ENCODE measurements at regions not wholly inside any gene's neighbourhood (a gene's known extent, or its start where the extent isn't known, plus 50 kb on each side); places are given as distances from the start of the nearest gene placed in this dataset.

DNA sequence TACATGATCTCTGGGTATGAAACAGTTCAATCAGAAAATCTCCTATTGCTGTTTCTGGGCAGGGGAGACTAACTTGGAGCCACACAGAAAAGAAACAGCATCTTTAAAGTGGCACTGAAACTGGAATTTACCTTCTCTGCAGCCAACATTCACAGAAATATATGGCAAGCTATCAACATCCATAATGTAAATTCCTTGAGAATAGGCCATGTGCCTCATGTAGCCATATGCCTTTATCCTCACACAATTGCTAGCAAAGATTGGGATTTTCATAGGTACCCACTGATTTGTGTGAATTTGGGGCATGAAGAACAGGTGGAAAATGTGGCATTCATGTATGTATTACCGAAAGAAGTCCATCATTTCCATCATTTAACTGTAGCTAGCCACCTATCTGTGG is 386.3 kb upstream of the TMCO5A start:
- DNase-seq = no peak
- TF ChIP-seq, protein P1, sequence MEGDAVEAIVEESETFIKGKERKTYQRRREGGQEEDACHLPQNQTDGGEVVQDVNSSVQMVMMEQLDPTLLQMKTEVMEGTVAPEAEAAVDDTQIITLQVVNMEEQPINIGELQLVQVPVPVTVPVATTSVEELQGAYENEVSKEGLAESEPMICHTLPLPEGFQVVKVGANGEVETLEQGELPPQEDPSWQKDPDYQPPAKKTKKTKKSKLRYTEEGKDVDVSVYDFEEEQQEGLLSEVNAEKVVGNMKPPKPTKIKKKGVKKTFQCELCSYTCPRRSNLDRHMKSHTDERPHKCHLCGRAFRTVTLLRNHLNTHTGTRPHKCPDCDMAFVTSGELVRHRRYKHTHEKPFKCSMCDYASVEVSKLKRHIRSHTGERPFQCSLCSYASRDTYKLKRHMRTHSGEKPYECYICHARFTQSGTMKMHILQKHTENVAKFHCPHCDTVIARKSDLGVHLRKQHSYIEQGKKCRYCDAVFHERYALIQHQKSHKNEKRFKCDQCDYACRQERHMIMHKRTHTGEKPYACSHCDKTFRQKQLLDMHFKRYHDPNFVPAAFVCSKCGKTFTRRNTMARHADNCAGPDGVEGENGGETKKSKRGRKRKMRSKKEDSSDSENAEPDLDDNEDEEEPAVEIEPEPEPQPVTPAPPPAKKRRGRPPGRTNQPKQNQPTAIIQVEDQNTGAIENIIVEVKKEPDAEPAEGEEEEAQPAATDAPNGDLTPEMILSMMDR (IDR thresholded peaks at IDR 0.05) = no peak
- Mint-ChIP-seq H3K4me1 (no peaks in the 10 kb centered on the region), H3K4me3 (no peak overlapping the region), H3K27ac (no peak overlapping the region), H3K36me3 (ENCODE audit: low read depth) (peaks cover 3% of the 10 kb centered on the region), H3K9me3 (peaks cover 7% of the 10 kb centered on the region), H3K27me3 (ENCODE audit: low read depth, poor library complexity) (no peaks in the 10 kb centered on the region)

DNA sequence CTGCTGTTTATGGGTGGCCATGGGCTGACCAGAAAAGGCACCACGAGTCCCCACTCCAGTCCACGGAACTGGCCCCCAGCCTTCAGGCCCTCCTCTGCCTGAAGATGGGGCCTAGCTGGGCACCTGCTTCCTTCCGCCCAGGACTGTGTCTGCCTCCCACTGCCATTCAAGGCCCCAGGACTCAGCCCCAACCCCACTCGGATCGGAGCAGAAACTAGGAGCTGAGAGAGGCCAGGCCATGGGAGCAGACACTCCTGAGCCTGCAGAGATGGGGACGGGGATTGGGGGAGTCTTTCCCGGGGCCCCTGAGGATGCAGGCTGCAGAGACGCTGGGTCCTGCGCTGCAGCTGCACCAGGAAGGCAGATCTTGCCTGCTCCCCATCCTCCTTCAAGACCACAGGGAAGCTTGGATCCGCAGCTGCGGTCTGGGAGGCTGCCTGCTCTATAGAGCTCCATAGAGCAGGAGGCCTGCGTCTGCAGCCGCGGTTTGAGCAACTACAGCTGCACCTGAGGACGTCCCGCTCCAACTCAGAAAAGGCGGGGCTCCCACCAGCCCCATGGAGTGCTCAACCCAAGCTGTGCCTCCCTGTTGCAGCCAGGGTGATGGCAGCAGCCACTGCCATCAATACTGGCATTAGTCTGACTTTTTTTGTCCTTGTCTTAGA is 383.9 kb upstream of the TMCO5A start:
- H3K27ac Mint-ChIP-seq = no peak overlapping the region
- H3K27me3 Mint-ChIP-seq (ENCODE audit: low read depth, poor library complexity) = no peaks in the 10 kb centered on the region
- no peaks in the 10 kb centered on the region for H3K4me1 Mint-ChIP-seq
- H3K9me3 Mint-ChIP-seq = peaks cover 26% of the 10 kb centered on the region
- TF ChIP-seq, protein P1 (IDR thresholded peaks at IDR 0.05) = no peak
- no peak overlapping the region for H3K4me3 Mint-ChIP-seq
- peaks cover 6% of the 10 kb centered on the region for H3K36me3 Mint-ChIP-seq (ENCODE audit: low read depth)
- DNase-seq = no peak

DNA sequence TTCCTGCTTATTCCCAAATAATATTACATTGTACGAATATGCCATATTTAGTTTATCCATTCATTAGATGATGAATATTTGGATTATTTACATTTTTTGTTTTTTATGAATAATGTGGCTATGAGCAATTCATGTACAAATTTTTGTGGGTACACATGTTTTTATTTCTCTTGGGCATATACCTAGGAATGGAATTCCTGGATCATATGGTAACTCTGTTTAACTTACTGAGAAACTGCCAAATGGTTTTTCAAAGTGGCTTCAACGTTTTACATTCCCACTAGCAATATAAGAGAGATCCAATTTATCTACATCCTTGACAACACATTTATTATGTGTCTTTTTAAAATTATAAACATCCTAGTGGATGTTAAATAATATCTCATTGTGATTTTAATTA is 362.0 kb upstream of the TMCO5A start:
- Mint-ChIP-seq H3K36me3 (ENCODE audit: low read depth) (no peaks in the 10 kb centered on the region), H3K4me3 (no peak overlapping the region), H3K27me3 (ENCODE audit: low read depth, poor library complexity) (peaks cover 3% of the 10 kb centered on the region), H3K9me3 (no peaks in the 10 kb centered on the region), H3K4me1 (no peaks in the 10 kb centered on the region), H3K27ac (no peak overlapping the region)
- DNase-seq = no peak
- TF ChIP-seq, protein P1 (IDR thresholded peaks at IDR 0.05) = no peak

DNA sequence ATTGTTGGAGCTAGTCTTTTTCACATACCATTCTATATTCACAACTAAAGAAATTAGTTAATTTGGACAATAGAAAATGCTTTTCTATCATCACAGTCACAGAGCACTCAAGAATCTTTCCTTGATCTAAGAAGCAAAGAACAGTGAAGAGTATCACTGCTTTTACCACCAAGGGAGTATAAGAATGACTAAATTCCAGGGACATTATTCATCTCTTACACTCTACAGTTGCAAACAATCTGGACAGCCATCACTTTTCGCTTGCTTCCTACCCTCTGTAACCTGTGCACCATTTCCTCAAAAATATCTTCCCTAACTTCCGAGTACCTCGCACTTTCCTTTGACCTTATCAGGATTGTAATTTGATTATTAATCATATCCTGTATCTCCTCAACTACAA is 359.5 kb upstream of the TMCO5A start:
- H3K36me3 Mint-ChIP-seq (ENCODE audit: low read depth) = no peaks in the 10 kb centered on the region
- no peaks in the 10 kb centered on the region for H3K9me3 Mint-ChIP-seq
- DNase-seq = no peak
- no peaks in the 10 kb centered on the region for H3K4me1 Mint-ChIP-seq
- H3K4me3 Mint-ChIP-seq = no peak overlapping the region
- no peak overlapping the region for H3K27ac Mint-ChIP-seq
- TF ChIP-seq, protein P1 (IDR thresholded peaks at IDR 0.05) = no peak
- H3K27me3 Mint-ChIP-seq (ENCODE audit: low read depth, poor library complexity) = peaks cover 3% of the 10 kb centered on the region

DNA sequence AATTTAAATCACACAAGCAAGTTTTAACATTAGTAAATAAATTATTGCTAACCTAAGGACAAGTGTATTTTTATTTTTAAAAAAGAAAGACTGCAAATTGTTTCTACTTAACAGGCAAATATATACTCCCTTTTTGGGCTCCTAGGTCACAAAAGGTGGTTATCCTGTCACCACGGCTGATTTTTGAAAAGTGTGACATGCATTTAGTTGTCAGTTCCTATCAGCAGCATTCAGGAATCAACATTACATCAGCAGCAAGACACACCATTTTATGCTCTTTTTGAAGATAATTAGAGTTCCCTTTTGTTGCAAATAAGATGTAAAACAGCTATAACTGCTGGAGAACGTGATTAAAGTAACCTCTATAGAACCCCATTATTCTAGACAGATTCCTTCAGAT is 357.5 kb upstream of the TMCO5A start:
- Mint-ChIP-seq H3K27me3 (ENCODE audit: low read depth, poor library complexity) (peaks cover 3% of the 10 kb centered on the region), H3K9me3 (no peaks in the 10 kb centered on the region), H3K4me3 (no peak overlapping the region), H3K36me3 (ENCODE audit: low read depth) (no peaks in the 10 kb centered on the region), H3K27ac (no peak overlapping the region), H3K4me1 (no peaks in the 10 kb centered on the region)
- TF ChIP-seq, protein P1 (IDR thresholded peaks at IDR 0.05) = no peak
- DNase-seq = no peak

DNA sequence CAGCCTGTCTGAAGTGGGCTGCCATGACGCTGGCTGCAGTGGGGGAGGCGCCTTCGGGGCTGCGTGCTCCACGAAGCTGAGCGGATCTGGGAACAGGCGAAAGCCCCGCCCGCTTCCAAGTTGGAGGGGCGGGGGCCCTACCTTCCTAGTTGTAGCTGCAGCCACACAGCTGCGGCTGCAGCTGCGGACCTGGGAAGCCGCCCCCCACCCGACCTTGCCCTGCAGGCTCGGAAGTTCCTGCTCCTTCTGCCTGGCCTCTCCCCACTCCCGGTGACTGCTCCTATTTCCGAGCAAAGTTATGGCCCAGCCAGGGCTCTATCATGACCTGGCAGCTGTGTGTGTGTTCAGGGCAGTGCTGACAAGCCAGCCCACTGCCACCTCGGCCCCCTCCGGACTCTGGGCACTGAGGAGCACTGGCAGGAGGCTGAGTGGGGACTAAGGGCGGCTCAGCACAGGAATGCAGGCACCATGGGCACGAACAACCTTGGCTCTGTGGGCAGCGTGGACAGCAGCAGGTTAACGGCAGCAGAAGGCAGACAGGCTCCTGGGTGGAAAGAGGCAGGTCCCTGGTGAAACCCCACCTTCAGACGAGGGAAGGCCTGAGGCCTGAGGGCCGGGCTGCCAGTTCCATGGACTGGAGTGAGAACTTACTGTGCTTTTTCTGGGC is 352.4 kb upstream of the TMCO5A start:
- H3K9me3 Mint-ChIP-seq = peaks cover 12% of the 10 kb centered on the region
- peaks cover 4% of the 10 kb centered on the region for H3K27me3 Mint-ChIP-seq (ENCODE audit: low read depth, poor library complexity)
- no peak for DNase-seq
- TF ChIP-seq, protein P1 (IDR thresholded peaks at IDR 0.05) = no peak
- H3K36me3 Mint-ChIP-seq (ENCODE audit: low read depth) = no peaks in the 10 kb centered on the region
- H3K4me3 Mint-ChIP-seq = no peak overlapping the region
- no peaks in the 10 kb centered on the region for H3K4me1 Mint-ChIP-seq
- no peak overlapping the region for H3K27ac Mint-ChIP-seq
